Tibial nerve (tissue), 4 donors: ENCODE measurements at regions not wholly inside any gene's neighbourhood (a gene's known extent, or its start where the extent isn't known, plus 50 kb on each side); places are given as distances from the start of the nearest gene placed in this dataset.

ENCODE experiments used
- DNase-seq, 2 donors: peaks; one replicate each; pipeline ENCODE4 v3.0.0-alpha.2; 2019; ENCODE audit warnings: low spot score in 2 of 2
- H3K27ac ChIP-seq, 4 donors: fragments of 200-600 bp; sonication (generic) in 3 of 4; one replicate each; pipeline ENCODE4 v1.5.1; 2017 to 2019; ENCODE audit warnings: mild to moderate bottlenecking in 1 of 4
- H3K27me3 ChIP-seq, 2 donors: fragments of 200-600 bp; sonication (generic) in 1 of 2; one replicate each; pipeline versions ENCODE4 v1.5.1 to v1.6.0; 2017 to 2019
- H3K36me3 ChIP-seq, 3 donors: fragments of 200-600 bp; sonication (generic); one replicate each; pipeline ENCODE4 v1.5.1; 2018 to 2019
- H3K4me1 ChIP-seq, 4 donors: fragments of 200-600 bp; sonication (generic) in 3 of 4; one replicate each; pipeline ENCODE4 v1.5.1; 2017 to 2019
- H3K4me3 ChIP-seq, 4 donors: fragments of 200-600 bp; sonication (generic) in 3 of 4; one replicate each; pipeline ENCODE4 v1.5.1; 2017 to 2019; ENCODE audit warnings: mild to moderate bottlenecking in 1 of 4, moderate library complexity in 1 of 4
- H3K9me3 ChIP-seq, 4 donors: fragments of 200-600 bp; sonication (generic) in 3 of 4; one replicate each; pipeline ENCODE4 v1.5.1; 2017 to 2019
- EP300 ChIP-seq, 2 donors: sonication (generic); formaldehyde crosslinking; IDR thresholded peaks; one replicate each; pipeline ENCODE4 v1.6.1; 2017; ENCODE audit warnings: antibody characterized with exemption in 2 of 2, mild to moderate bottlenecking in 1 of 2
- POLR2A ChIP-seq, 2 donors: fragments of 450-650 bp; IDR thresholded peaks; one replicate each; pipeline ENCODE4 v1.6.1; 2017; ENCODE audit warnings: antibody characterized with exemption in 2 of 2, mild to moderate bottlenecking in 2 of 2, moderate library complexity in 2 of 2
- WGBS, 2 donors: methylation state at CpG; one replicate each; pipeline ENCODE4 v1.1.5; 2018; 5-methylcytosine and 5-hydroxymethylcytosine counted together
- TF ChIP-seq, protein P1 (sequence below), 5 experiments: fragments of 200-600 bp in 3 of 5; fragments of 450-650 bp in 2 of 5; sonication (generic) in 3 of 5; IDR thresholded peaks; one replicate each; pipeline ENCODE4 v1.5.1; 2016 to 2019; ENCODE audit warnings: antibody characterized with exemption in 5 of 5, mild to moderate bottlenecking in 3 of 5, moderate library complexity in 2 of 5

DNA sequence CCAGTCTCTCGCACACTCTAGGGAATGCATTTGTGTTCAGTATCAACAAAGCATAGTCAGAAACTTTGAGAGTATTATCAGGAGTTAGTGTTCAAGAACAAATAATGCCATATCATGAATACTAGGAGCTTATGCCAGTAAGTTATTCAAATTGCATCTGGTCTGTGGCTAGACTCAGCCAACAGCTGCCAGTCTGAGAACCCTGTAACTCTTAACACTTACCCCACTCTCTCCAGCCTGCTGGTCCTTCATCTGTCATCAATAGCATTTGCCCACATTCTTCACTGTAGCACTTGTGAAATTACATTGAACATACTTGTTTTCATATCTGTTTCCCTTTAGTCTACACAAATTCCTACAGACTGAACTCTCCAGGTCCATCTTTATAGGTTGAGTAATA is 1157.5 kb upstream of the RAG2 start:
- no peaks in the 10 kb centered on the region for H3K36me3 ChIP-seq
- TF ChIP-seq POLR2A (IDR thresholded peaks at IDR 0.05) (no peak), EP300 (IDR thresholded peaks at IDR 0.05) (no peak)
- TF ChIP-seq, protein P1, sequence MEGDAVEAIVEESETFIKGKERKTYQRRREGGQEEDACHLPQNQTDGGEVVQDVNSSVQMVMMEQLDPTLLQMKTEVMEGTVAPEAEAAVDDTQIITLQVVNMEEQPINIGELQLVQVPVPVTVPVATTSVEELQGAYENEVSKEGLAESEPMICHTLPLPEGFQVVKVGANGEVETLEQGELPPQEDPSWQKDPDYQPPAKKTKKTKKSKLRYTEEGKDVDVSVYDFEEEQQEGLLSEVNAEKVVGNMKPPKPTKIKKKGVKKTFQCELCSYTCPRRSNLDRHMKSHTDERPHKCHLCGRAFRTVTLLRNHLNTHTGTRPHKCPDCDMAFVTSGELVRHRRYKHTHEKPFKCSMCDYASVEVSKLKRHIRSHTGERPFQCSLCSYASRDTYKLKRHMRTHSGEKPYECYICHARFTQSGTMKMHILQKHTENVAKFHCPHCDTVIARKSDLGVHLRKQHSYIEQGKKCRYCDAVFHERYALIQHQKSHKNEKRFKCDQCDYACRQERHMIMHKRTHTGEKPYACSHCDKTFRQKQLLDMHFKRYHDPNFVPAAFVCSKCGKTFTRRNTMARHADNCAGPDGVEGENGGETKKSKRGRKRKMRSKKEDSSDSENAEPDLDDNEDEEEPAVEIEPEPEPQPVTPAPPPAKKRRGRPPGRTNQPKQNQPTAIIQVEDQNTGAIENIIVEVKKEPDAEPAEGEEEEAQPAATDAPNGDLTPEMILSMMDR (IDR thresholded peaks at IDR 0.05): no peak
- DNase-seq: no peak
- no peak overlapping the region for H3K4me3 ChIP-seq
- H3K9me3 ChIP-seq: no peaks in the 10 kb centered on the region
- no peak overlapping the region for H3K27ac ChIP-seq
- no peaks in the 10 kb centered on the region for H3K4me1 ChIP-seq
- H3K27me3 ChIP-seq: no peaks in the 10 kb centered on the region
- WGBS, 2 donors: 83% methylated on average over 1 of the region's 1 CpG

DNA sequence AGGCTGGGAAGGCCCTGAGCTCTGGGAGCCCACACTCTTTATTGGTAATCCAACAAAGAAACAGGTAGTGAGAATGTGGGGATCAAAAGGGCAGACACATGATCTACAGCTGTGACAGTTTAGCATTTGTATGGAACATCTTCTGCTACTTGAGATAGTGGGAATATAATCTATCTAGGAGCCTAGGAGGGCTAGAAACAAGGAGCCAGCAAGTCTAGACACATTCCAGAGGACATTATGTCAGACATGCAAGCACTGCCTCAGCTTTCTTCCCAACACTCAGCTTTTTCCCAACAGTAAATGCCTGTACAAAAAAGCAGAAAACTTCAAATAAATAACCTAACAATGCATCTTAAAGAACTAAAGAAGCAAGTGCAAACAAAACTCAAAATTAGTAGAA is 1150.6 kb upstream of the RAG2 start:
- no peak for DNase-seq
- Histone ChIP-seq H3K4me1 (no peaks in the 10 kb centered on the region), H3K36me3 (no peaks in the 10 kb centered on the region), H3K4me3 (no peak overlapping the region), H3K9me3 (no peaks in the 10 kb centered on the region), H3K27ac (no peak overlapping the region), H3K27me3 (no peaks in the 10 kb centered on the region)
- TF ChIP-seq, protein P1 (IDR thresholded peaks at IDR 0.05): no peak
- TF ChIP-seq POLR2A (IDR thresholded peaks at IDR 0.05) (no peak), EP300 (IDR thresholded peaks at IDR 0.05) (no peak)

DNA sequence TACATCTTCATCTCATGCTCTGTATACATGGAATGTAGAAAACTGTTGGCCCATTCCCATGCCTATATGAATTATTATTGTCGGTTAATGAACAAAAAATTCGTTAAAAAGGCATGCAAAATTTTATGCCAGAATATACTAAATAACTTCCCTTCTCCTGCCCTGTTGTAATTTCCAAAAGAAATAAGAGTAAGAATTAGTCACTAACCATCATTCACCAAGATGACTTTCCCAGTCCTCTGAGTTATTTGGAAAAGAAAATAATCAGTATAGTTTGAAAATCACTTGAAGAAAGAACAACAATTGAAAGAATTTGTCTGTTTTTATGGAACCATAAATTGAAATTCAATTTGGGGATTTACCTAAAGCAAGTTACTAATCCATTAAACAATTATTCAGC is 1149.1 kb upstream of the RAG2 start:
- DNase-seq: no peak
- 85 to 90% methylated on average over 2 of the region's 2 CpGs for WGBS, 2 donors
- Histone ChIP-seq H3K4me1 (no peaks in the 10 kb centered on the region), H3K9me3 (no peaks in the 10 kb centered on the region), H3K27ac (no peak overlapping the region), H3K4me3 (no peak overlapping the region), H3K36me3 (no peaks in the 10 kb centered on the region), H3K27me3 (no peaks in the 10 kb centered on the region)
- TF ChIP-seq EP300 (IDR thresholded peaks at IDR 0.05): no peak
- TF ChIP-seq, protein P1 (IDR thresholded peaks at IDR 0.05): no peak

DNA sequence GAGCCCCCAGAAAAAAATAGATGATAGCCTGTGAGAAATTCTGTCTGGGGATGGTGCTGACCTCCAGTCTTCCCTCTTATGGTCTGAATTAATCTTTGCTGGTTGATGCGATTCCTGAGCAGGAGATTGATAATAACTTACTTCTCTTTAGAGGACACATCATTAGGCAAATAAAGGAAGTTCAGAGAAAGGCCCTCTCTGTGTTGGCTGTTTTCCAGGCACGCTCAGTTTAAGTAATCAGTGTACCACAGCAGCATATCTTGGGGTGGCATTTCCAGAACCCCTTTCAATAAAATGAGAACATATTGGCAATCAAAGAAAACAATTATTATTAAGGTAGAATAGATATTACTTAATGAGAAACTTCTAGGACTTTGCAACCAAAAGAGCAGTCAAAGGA is 1129.3 kb upstream of the RAG2 start:
- Histone ChIP-seq H3K36me3 (no peaks in the 10 kb centered on the region), H3K4me3 (no peak overlapping the region), H3K9me3 (no peaks in the 10 kb centered on the region), H3K27me3 (no peaks in the 10 kb centered on the region), H3K27ac (no peak overlapping the region), H3K4me1 (no peaks in the 10 kb centered on the region)
- TF ChIP-seq POLR2A (IDR thresholded peaks at IDR 0.05) (no peak), EP300 (IDR thresholded peaks at IDR 0.05) (no peak)
- TF ChIP-seq, protein P1 (IDR thresholded peaks at IDR 0.05): no peak
- DNase-seq: no peak
- 34 to 35% methylated on average over 2 of the region's 2 CpGs for WGBS, 2 donors

DNA sequence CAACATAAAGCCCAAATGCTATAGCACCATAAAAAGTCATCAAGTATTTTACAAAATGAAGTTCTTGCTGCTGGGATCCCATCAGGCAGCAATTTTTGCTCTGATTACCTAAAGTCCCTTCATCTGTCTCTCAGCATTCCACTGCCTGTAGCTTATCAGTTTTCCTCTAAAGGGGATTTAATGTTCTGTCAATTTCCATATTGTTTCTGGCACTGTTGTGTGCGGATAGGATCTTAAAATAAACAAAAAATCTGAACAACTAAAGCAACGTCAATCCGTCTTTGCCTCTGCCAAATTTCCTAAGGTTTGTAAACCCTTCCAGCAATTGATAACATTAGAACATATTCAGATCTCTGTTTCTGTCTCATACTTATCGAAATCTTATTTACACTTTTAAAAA is 1126.3 kb upstream of the RAG2 start:
- Histone ChIP-seq H3K27me3 (no peaks in the 10 kb centered on the region), H3K27ac (no peak overlapping the region), H3K9me3 (no peaks in the 10 kb centered on the region), H3K36me3 (no peaks in the 10 kb centered on the region), H3K4me1 (no peaks in the 10 kb centered on the region), H3K4me3 (no peak overlapping the region)
- WGBS, 2 donors: 72 to 75% methylated on average over 4 of the region's 4 CpGs
- DNase-seq: no peak
- no peak for TF ChIP-seq POLR2A (IDR thresholded peaks at IDR 0.05)
- TF ChIP-seq, protein P1 (IDR thresholded peaks at IDR 0.05): no peak
- no peak for TF ChIP-seq EP300 (IDR thresholded peaks at IDR 0.05)
